ENCODE measurements at regions not wholly inside any gene's neighbourhood (a gene's known extent, or its start where the extent isn't known, plus 50 kb on each side); places are given as distances from the start of the nearest gene placed in this dataset.
"Not testable (repeated sequence)": the region's sequence is repeated elsewhere in the genome, so short reads cannot be mapped to it uniquely, and the experiment has no call there.

GRCh38 chr13:18822655-18823639 is 358.7 kb downstream of the TUBA3C start:
- not testable (repeated sequence) for DNase-seq

DNA sequence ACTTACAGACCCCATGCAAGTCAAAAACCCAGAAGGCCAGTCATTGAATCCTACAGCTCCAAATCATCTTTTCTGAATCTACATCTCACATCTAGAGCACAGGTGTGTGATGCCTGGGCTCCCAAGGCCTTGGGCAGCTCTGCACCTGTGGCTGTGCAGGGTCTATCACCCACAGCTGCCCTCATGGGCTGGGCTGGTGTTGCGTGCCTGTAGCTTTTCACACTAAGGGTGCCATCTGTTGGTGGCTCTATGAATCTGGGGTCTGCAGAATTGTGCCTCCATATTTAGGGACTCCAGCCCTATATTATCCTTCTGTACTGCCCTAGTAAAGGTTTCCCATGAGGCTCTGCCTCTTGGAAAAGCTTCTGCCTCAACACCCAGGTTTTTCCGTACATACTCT is 407.6 kb downstream of the TUBA3C start:
- not testable (repeated sequence) for DNase-seq

- not testable (repeated sequence) for DNase-seq
Observed at GRCh38 chr13:18741696-18742095, 439.9 kb downstream of the TUBA3C start.

DNA sequence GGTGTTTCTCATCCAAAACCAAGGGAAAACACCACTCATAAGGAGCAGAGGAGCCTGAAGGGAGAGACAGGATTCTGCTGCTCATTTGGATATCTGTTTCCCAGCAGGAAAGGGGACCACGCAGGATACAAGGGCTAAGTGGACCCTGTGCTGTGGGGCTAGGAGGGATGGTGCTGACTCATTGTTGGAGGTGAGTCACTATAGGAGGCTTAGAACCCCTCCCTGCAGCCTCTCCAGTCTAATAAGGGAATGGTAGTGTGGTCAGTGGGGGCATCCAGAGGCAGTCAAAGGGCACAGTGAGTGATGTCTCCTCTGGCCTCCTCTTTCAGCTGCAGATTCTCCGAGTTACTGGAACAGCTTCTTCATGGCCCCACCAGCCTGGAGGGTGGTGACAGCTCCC is 442.3 kb downstream of the TUBA3C start:
- no peak for DNase-seq

DNA sequence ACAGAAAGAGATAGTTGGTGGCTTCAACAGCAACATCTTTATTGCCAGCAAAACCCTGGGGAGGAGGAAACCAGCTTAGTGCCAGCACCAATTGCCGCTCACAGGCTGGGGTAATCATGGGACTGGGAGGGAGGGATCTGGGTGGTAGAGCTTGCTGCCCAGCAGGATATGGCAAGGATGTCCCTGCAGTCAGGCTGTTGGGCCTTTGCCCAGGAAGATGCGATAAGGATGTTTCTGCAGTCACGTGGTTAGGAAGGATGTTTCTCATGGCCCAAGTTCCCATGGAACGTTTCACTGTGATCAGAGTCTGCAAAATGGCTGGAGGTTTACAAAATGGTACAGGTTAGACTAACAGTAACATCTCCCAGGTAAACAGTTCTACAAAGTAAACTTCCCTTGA is 443.5 kb downstream of the TUBA3C start:
- not testable (repeated sequence) for DNase-seq

GRCh38 chr13:18727138-18727537 is 454.5 kb downstream of the TUBA3C start:
- not testable (repeated sequence) for DNase-seq

DNA sequence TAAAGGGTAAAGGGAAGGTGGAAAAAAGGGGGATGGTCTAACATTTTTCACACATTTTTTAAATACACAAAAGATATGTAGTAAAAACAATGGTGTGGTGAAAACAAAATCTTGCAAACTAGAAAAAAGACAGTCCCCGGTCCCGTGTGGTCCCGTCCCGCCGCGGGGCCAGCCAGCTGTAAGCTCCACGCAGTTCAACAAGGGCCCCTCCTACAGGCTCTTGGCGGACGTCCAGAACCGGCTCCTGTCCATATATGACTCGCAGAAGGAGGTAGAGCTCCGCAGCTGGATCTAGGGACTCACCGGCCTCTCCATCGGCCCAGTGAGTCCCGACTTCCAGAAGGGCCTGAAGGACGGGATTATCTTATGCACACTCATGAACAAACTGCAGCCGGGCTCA is 455.1 kb downstream of the TUBA3C start:
- not testable (repeated sequence) for DNase-seq

- DNase-seq, result not testable (repeated sequence)
Observed at GRCh38 chr13:18725242-18725822, 456.3 kb downstream of the TUBA3C start.

DNA sequence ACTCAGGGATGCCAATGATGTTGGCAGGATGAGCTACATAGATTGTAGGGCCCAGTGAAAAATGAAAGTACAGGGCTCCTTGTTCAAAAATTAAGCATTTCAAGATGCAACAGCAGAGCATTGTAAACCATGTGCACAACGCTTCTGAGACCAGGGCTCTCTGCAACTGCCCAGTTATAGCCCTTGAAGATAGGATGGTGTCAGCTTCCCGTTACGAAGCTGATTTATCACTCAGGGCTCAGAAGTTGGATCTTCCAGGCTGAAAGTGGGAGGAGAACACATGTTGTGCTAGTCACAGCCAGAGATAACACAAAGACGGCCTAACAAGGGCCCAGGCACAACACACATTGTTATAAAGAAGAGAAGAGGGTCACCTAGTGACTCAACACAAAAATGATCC is 466.7 kb downstream of the TUBA3C start:
- DNase-seq, result no peak

- DNase-seq, result not testable (repeated sequence)
Observed at GRCh38 chr13:18710673-18711072, 471.0 kb downstream of the TUBA3C start.

GRCh38 chr13:18706538-18706937 is 475.1 kb downstream of the TUBA3C start:
- not testable (repeated sequence) for DNase-seq

- not testable (repeated sequence) for DNase-seq
Observed at GRCh38 chr13:18702464-18703247, 479.0 kb downstream of the TUBA3C start.

- not testable (repeated sequence) for DNase-seq
Observed at GRCh38 chr13:18698332-18698731, 483.3 kb downstream of the TUBA3C start.

- not testable (repeated sequence) for DNase-seq
Observed at GRCh38 chr13:18697851-18698250, 483.8 kb downstream of the TUBA3C start.

GRCh38 chr13:18697221-18697620 is 484.4 kb downstream of the TUBA3C start:
- not testable (repeated sequence) for DNase-seq

- not testable (repeated sequence) for DNase-seq
Observed at GRCh38 chr13:18677403-18677802, 504.2 kb downstream of the TUBA3C start.

DNA sequence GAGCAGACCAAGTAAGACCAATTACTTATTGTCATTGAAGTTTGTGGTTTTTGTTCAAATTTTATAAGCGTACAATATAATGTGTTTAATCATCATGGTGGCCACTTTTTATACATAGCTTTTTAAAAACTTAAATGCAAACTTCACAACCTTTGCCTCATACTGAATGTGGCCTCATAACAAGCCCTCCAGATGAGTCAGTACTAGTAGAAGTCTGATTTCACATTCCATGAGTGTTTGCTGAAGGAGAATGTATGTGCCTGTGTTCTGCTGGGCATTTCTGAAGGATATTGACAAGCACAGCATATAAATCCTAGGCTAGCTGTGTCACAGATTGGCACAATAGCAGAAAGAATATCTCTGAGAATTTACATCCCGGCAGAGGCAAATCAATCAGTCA is 506.4 kb downstream of the TUBA3C start:
- not testable (repeated sequence) for DNase-seq

DNA sequence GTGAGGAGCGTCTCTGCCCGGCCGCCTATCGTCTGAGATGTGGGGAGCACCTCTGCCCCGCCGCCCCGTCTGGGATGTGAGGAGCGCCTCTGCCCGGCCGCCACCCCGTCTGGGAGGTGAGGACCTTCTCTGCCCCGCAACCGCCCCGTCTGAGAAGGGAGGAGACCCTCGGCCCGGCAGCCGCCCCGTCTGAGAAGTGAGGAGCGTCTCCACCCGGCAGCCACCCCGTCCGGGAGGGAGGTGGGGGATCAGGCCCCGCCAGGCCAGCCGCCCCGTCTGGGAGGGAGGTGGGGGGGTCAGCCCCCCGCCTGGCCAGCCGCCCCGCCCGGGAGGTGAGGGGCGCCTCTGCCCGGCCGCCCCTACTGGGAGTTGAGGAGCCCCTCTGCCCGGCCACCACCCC is 507.8 kb downstream of the TUBA3C start:
- not testable (repeated sequence) for DNase-seq

- DNase-seq, result not testable (repeated sequence)
Observed at GRCh38 chr13:18666585-18666984, 515.0 kb downstream of the TUBA3C start.

DNA sequence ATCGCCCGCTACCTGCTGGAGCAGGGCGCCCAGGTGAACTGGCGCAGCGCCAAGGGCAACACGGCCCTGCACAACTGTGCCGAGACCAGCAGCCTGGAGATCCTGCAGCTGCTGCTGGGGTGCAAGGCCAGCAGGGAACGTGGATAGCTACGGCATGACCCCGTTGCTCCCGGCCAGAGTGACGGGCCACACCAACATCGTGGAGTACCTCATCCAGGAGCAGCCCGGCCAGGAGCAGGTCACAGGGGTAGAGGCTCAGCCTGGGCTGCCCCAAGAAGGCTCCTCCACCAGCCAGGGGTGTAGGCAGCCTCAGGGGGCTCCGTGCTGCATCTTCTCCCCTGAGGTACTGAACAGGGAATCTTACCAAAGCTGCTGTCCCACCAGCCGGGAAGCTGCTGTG is 515.9 kb downstream of the TUBA3C start:
- DNase-seq, result not testable (repeated sequence)

DNA sequence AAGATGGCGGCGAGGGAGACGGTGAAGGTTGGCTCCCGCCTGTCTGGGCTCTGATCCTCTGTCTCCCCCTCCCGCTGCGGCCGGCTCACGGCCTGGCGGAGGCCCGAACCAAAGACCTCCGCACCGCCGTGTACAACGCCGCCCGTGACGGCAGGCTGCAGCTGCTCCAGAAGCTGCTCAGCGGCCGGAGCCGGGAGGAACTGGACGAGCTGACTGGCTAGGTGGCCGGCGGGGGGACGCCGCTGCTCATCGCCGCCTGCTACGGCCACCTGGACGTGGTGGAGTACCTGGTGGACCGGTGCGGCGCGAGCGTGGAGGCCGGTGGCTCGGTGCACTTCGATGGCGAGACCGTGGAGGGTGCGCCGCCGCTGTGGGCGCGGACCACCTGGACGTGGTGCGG is 516.5 kb downstream of the TUBA3C start:
- not testable (repeated sequence) for DNase-seq

DNA sequence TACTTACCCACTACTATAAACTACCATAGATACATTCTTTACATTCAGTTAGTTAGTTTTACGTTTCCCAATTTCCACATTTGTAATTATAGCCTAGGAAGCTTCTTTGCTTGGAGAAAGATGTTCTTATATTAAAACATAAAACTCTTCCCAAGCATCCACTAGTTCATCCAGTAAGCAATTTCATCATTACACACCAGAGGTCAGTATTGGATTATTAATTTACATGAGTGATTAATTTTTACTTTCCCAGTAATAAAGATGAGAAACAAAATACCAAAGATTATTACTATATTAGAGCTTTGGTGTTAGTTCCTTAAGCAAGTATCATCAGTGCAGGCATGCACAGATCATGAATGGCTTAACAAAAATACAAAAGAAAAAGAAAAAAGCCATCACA is 518.4 kb downstream of the TUBA3C start:
- not testable (repeated sequence) for DNase-seq

GRCh38 chr13:18643644-18644172 is 537.9 kb downstream of the TUBA3C start:
- DNase-seq, result peak in 3 of 5 experiments; percentile 3 to 15 (median 11)

All from T-helper 2 cell (primary cell).